Dendritic cell treated with granulocyte-macrophage colony-stimulating factor and Interleukin-4, amounts not matched to agents 40 ng/mL and 50 ng/mL, for 4 days (primary cell): ENCODE measurements at regions not wholly inside any gene's neighbourhood (a gene's known extent, or its start where the extent isn't known, plus 50 kb on each side); places are given as distances from the start of the nearest gene placed in this dataset.

Source experiments
- H3K27ac Mint-ChIP-seq: one replicate; pipeline ENCODE4 v1.8.0; 2022; ENCODE audit warnings: mild to moderate bottlenecking, mixed read lengths
- H3K27me3 Mint-ChIP-seq: one replicate; pipeline ENCODE4 v1.8.0; 2022; ENCODE audit warnings: mild to moderate bottlenecking, mixed read lengths
- H3K36me3 Mint-ChIP-seq: one replicate; pipeline ENCODE4 v1.8.0; 2022; ENCODE audit warnings: low read depth, mixed read lengths
- H3K4me1 Mint-ChIP-seq: one replicate; pipeline ENCODE4 v1.8.0; 2022; ENCODE audit warnings: low read depth, mixed read lengths
- H3K4me3 Mint-ChIP-seq: one replicate; pipeline ENCODE4 v1.8.0; 2022; ENCODE audit warnings: mild to moderate bottlenecking, moderate library complexity, mixed read lengths
- H3K9me3 Mint-ChIP-seq: one replicate; pipeline ENCODE4 v1.8.0; 2022; ENCODE audit warnings: mixed read lengths
- intact Hi-C: fragments of 100-400 bp; cut with micrococcal nuclease; formaldehyde crosslinking; loops from one replicate; pipeline ENCODE4 v1.15.0; 2022

DNA sequence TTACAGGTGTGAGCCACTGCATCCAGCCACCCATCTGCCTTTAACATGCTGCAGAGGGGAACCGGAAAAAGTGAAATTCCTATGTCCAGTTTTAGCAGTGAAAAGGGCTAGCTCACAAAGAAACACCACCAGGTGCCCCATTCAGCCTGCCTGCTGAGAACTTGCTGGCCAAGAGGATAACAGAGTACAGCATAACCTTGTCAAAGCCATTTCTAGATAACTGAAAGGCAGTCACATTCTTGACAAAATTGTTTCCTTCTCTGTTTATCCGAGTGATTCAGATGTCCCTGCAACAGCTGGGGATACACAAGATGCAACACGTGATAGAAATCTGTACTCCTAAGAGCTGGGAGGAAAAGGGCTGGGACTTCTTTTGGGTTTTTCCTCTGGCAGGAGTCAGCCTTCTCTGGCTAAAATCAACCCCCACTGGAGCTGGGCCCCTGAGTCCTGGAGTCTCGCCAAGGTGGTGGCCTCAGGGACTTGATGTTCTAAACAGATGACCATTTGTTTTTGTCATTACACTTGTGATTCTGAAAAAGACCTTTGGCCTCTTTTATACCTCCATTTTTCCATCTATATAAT, 505.4 kb downstream of the BCL11A start:
- no peaks in the 10 kb centered on the region for H3K36me3 Mint-ChIP-seq
- H3K4me1 Mint-ChIP-seq, result no peaks in the 10 kb centered on the region
- H3K27me3 Mint-ChIP-seq, result no peaks in the 10 kb centered on the region
- H3K27ac Mint-ChIP-seq, result no peak overlapping the region
- no peak overlapping the region for H3K4me3 Mint-ChIP-seq
- H3K9me3 Mint-ChIP-seq, result no peaks in the 10 kb centered on the region
- intact Hi-C loops, result no loop called here

DNA sequence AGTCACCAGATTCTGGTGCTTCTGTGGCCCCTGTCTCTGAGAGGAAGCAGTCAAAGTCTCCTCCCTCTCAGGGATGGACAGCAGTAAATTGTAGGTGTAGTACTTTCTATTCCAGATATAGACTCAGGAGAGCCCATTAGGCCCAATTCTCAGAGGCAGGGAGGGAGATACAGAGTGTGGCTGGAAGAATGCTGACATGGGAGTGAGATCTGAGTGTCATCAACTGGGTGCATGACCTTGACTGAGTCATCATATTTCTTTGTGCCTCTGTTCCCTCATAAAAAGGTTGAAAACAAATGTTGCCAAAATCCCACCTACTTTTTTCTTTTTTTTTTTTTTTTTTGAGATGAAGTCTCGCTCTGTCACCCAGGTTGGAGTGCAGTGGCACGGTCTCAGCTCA, 506.1 kb downstream of the BCL11A start:
- H3K27ac Mint-ChIP-seq, result no peak overlapping the region
- no peaks in the 10 kb centered on the region for H3K27me3 Mint-ChIP-seq
- no peaks in the 10 kb centered on the region for H3K9me3 Mint-ChIP-seq
- no peak overlapping the region for H3K4me3 Mint-ChIP-seq
- H3K4me1 Mint-ChIP-seq, result no peaks in the 10 kb centered on the region
- intact Hi-C loops, result no loop called here
- H3K36me3 Mint-ChIP-seq, result no peaks in the 10 kb centered on the region

DNA sequence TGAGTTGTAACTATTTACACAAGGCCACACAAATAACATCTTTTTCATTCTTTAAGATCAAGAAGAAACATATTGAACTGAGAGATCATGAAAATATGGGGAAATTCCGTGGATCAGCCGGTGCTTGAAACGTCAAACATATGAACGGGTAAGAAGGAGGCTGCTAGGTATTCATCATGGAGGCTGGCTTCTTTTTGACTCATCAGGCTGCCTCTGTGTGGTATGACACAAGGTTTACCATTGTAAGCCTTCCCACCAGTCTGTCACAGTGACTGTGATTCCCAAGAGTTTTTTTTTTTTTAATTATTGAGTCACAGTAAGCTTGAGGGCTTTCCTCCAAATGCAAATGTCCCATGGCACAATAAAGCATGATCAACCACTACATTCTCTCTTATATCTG, 506.9 kb downstream of the BCL11A start:
- H3K27ac Mint-ChIP-seq, result no peak overlapping the region
- no peaks in the 10 kb centered on the region for H3K4me1 Mint-ChIP-seq

DNA sequence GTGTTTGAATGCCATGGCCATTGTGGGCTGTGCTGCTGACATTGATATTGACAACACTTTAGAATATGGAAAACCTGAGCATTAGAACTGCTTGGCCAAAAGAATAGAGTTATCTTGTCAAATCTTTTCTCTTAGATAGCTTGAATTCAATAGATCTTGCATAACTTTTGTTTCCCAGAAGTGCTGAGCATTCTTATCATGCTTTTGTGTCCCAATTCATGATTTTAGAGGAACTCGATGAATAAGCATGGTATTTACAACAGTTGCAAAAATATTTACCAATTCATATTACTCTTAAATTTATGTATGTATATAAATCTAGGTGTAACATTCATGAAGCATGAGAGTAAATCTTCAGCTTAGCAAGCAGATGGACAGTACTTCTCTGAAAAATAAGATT, 508.0 kb downstream of the BCL11A start:
- no peak overlapping the region for H3K4me3 Mint-ChIP-seq
- no peaks in the 10 kb centered on the region for H3K27me3 Mint-ChIP-seq
- intact Hi-C loops, result no loop called here
- H3K27ac Mint-ChIP-seq, result no peak overlapping the region
- H3K4me1 Mint-ChIP-seq, result no peaks in the 10 kb centered on the region
- H3K36me3 Mint-ChIP-seq, result no peaks in the 10 kb centered on the region
- no peaks in the 10 kb centered on the region for H3K9me3 Mint-ChIP-seq

More for the DNA sequence above, 506.9 kb downstream of the BCL11A start:
- H3K4me3 Mint-ChIP-seq, result no peak overlapping the region
- H3K36me3 Mint-ChIP-seq, result no peaks in the 10 kb centered on the region
- no peaks in the 10 kb centered on the region for H3K27me3 Mint-ChIP-seq
- intact Hi-C loops, result no loop called here
- no peaks in the 10 kb centered on the region for H3K9me3 Mint-ChIP-seq

DNA sequence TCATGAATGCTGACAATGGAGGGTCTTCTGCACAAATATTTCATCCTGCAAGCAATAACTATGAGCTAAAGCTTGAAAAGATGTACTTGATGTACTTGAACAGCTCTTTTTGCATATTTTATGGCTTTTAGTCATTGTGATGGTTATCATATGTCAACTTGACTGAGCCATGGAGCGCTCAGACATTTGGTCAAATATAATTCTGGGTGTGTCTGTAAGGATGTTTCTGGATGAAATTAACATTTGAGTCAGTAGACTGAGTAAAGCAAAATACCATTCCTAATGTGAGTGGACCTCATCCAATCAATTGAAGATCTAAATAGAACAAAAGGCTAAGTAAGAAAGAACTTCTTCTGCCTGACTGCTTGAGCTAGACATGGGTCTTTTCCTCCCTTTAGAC, 509.0 kb downstream of the BCL11A start:
- no peaks in the 10 kb centered on the region for H3K9me3 Mint-ChIP-seq
- no peak overlapping the region for H3K27ac Mint-ChIP-seq
- no peaks in the 10 kb centered on the region for H3K27me3 Mint-ChIP-seq
- intact Hi-C loops, result no loop called here
- no peaks in the 10 kb centered on the region for H3K4me1 Mint-ChIP-seq
- no peaks in the 10 kb centered on the region for H3K36me3 Mint-ChIP-seq
- H3K4me3 Mint-ChIP-seq, result no peak overlapping the region

DNA sequence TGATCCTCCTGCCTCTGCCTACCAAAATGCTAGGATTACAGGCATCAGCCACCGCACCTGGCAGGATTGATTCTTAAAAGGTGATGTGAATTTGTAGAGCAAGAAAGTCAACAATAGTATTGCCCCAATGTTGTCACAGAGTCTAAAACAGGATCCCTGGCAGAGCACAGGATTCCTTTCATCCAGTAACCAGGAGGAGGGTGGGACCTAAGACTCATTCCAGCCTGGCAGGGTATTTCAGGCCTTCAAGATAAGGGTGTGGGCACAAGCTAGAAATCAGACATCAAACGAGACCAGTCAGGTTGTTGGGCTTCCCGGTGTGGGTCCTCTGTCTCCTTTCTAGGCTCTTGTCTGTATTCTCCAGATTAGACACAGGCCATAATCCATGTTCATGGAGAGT, 511.4 kb downstream of the BCL11A start:
- H3K27me3 Mint-ChIP-seq, result no peaks in the 10 kb centered on the region
- H3K4me1 Mint-ChIP-seq, result no peaks in the 10 kb centered on the region
- intact Hi-C loops, result no loop called here
- no peak overlapping the region for H3K4me3 Mint-ChIP-seq
- H3K36me3 Mint-ChIP-seq, result no peaks in the 10 kb centered on the region
- H3K27ac Mint-ChIP-seq, result no peak overlapping the region
- peaks cover 13% of the 10 kb centered on the region for H3K9me3 Mint-ChIP-seq

DNA sequence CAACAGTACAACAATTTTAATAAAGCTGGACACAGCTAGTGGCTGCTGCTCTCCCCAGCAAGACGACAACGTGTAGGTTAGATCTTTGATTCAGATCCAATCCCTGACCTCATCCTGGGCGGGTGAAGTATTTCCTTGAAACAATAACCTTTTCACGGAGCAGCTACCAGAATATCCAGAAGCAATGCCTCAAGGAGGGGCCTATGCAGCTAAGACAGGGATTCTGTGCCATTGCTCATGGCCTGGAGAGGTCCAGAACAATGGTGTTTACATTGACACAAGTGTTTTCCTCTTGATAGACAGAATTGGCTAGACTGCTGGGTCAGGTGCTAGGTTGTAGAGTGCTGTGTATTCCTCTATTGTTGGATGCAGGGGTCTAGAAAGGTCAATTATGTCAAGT, 520.1 kb downstream of the BCL11A start:
- Mint-ChIP-seq H3K27ac (no peak overlapping the region), H3K4me3 (no peak overlapping the region), H3K9me3 (peaks cover 64% of the 10 kb centered on the region), H3K27me3 (no peaks in the 10 kb centered on the region), H3K4me1 (no peaks in the 10 kb centered on the region), H3K36me3 (no peaks in the 10 kb centered on the region)
- intact Hi-C loops, result no loop called here

DNA sequence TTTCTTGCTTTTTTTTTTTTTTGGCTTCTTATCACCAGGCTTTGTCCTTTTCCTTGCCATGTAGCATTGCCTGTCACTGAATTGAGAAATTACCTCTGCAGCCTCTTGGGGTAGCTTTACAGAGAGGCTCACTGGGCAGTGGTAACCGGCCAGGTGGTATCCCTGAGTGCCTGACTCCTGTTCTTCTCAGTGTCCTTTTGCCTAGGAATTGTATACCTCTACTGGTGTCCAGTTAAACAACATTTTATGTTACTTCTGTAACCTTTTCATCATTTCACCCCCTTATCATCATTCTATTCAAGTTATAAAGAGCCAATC, 523.9 kb downstream of the BCL11A start:
- Mint-ChIP-seq H3K4me1 (peaks cover under 1% of the 10 kb centered on the region), H3K4me3 (no peak overlapping the region), H3K27me3 (no peaks in the 10 kb centered on the region), H3K27ac (no peak overlapping the region), H3K9me3 (peaks cover 26% of the 10 kb centered on the region), H3K36me3 (no peaks in the 10 kb centered on the region)
- intact Hi-C loops, result no loop called here

DNA sequence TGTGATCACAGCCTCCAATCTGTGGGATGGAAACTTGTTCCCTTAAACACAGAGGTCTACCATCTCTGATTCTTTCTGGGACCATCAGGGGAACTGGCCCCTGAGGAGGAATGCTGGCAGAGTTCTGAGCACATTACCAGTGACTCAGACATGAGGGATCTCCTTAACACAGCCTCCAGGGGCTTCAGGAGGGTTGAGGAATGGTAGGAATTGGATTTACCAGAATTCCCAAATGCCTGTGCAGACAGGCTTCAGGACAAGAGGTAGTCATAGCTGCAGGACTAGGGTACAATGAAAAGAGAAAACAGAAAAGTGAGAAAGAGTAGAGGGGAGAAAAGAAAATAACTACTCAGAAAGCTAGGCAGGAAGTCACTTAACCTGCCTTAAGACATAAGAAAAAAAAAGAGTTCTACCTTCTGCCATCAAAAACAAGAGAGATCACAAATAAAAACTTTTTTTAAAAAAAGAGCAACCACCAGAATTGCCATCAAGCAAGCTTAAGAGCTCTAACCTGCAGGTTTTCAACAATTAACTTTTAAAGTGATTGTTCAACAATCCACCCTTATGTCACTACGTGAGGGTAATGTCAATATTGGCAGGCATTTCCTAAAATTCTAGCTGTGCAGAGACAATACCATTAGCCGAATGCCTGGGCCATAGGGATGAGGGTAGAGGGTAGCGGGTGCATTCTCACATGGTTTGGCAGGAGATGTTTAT, 524.4 kb downstream of the BCL11A start:
- intact Hi-C loops, result no loop called here
- Mint-ChIP-seq H3K9me3 (peaks cover 21% of the 10 kb centered on the region), H3K27ac (no peak overlapping the region), H3K4me3 (no peak overlapping the region), H3K4me1 (peaks cover 6% of the 10 kb centered on the region), H3K36me3 (no peaks in the 10 kb centered on the region), H3K27me3 (no peaks in the 10 kb centered on the region)

DNA sequence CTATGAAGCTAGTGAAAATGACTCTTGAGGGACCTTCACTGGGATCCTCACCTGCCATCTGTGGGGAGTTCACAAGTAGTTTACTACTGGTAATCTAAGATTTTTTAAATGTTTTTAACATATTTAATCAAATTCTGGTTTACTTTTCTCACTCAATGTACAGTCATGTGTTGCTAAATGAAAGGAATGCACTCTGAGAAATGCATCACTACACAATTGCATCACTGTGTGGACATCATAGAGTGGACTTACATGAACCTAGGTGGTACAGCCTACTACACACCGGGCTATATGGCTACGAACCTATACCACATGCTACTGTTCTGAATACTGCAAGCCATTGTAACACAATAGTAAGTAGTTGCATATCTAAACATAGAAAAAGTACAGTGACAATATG, 528.0 kb downstream of the BCL11A start:
- Mint-ChIP-seq H3K4me3 (no peak overlapping the region), H3K27me3 (no peaks in the 10 kb centered on the region), H3K4me1 (peaks cover 13% of the 10 kb centered on the region), H3K27ac (no peak overlapping the region), H3K9me3 (peaks cover under 1% of the 10 kb centered on the region), H3K36me3 (no peaks in the 10 kb centered on the region)
- intact Hi-C loops, result no loop called here

DNA sequence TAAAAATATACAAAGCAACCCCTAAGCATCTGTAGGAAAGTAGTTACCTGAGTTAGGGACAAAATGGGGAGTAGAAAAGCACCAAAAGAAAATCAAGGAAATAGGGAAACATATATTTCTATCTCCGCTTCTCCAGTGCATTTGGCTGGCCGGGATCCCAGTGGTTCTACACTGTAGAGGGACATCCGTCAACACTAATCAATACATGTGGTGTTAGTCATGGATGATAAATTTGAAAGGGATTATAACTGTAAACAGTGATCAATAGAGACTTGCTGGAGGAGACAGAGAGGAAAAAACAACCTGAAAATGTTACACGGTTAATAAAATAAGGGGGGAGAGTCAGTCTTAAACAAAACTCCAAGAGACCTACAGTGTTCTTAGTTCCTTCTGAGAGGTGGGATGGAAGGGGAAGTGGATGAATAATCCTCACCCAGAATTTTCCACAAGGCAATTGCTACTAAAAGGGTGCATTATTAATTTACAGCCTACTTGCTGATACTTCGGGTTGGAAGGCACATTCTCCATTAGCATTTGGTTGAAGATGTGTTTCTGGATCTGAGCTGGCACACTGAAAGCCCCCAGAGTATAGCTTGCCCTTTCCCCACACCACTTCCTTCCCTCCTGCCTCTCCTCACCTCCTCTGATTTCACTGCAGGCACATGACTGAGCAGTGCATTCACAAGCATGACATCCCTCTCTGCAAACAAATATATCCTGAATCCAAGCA, 530.0 kb downstream of the BCL11A start:
- intact Hi-C loops, result no loop called here
- Mint-ChIP-seq H3K4me3 (no peak overlapping the region), H3K27ac (no peak overlapping the region)

DNA sequence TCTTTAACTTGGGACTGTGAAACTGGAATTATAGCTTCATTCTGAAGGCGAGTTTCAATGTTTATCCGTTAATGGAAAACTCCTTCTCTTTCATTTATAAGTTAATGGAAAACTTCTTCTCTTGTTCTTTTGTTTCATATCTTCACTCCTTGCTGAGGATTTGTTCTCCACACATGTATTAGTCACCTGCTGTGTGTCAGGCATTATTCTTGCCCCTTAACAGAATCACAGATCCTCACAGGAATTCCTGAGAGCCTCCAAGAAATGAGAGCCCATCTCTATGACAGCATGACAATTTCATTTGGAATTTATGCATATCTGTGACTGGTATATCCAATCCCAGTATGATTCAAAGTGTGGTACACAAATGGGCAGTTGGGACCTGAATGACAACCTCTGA, 545.8 kb downstream of the BCL11A start:
- no peak overlapping the region for H3K4me3 Mint-ChIP-seq
- no peaks in the 10 kb centered on the region for H3K36me3 Mint-ChIP-seq
- H3K27me3 Mint-ChIP-seq, result no peaks in the 10 kb centered on the region
- intact Hi-C loops, result no loop called here
- H3K27ac Mint-ChIP-seq, result no peak overlapping the region
- no peaks in the 10 kb centered on the region for H3K9me3 Mint-ChIP-seq
- no peaks in the 10 kb centered on the region for H3K4me1 Mint-ChIP-seq

More for the DNA sequence above, 530.0 kb downstream of the BCL11A start:
- Mint-ChIP-seq H3K27me3 (no peaks in the 10 kb centered on the region), H3K36me3 (no peaks in the 10 kb centered on the region), H3K4me1 (peaks cover 13% of the 10 kb centered on the region), H3K9me3 (peaks cover 8% of the 10 kb centered on the region)

DNA sequence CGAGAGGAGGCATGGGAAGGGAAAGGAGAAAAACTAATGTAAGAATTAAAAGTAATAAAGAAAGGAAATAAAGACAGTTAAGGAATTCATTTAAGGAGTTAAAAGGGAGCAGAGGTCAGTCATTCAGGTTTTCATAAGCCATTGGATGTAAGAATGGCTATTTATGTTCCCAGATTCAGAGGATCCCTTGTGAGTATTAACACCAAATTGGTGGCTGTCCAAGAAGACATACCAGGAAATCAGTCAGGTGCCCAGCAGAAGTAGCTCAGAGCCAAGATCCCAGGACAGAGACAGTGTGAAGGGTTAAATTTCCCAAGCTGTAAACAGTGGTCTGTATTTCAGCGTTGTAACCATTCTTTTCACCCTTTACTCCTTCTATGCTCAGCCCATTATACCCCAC, 550.4 kb downstream of the BCL11A start:
- Mint-ChIP-seq H3K36me3 (no peaks in the 10 kb centered on the region), H3K4me1 (no peaks in the 10 kb centered on the region), H3K27me3 (no peaks in the 10 kb centered on the region), H3K4me3 (no peak overlapping the region), H3K9me3 (no peaks in the 10 kb centered on the region), H3K27ac (no peak overlapping the region)
- intact Hi-C loops, result no loop called here

DNA sequence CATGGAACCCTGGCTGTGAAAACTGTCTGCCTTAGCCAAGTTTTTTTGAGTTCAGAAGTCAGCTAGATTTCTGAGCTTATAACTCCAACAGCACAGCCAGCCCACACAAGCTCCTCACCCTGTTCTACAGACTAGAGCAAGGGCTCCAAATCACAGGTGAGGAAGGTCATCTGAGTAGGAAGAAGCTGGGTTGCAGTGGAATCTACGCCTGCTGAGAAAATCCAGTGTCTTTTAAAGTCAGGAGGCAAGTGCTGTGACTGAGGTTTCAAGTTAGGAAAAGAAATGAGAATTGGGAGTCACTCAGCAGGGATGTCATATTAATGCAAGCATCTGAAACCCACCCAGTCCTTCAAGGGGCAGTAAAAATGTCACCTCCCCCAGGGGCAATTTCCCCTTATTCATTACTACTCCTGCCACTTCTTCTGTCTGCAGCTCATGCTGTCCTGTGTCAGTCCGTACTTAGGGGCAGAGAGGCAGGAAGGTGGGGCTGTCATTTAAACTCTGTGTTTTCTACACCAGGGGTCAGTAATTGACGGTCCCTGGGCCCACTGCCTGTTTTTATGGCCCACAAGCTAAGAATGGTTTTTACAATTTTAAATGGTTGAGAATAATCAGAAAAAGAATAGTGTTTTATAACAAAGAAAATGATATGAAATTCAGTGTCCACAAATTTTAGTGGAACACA, 551.1 kb downstream of the BCL11A start:
- no peaks in the 10 kb centered on the region for H3K9me3 Mint-ChIP-seq
- intact Hi-C loops, result no loop called here
- no peaks in the 10 kb centered on the region for H3K27me3 Mint-ChIP-seq
- no peaks in the 10 kb centered on the region for H3K4me1 Mint-ChIP-seq
- no peaks in the 10 kb centered on the region for H3K36me3 Mint-ChIP-seq
- no peak overlapping the region for H3K4me3 Mint-ChIP-seq
- no peak overlapping the region for H3K27ac Mint-ChIP-seq
